ENCODE measurements at regions not wholly inside any gene's neighbourhood (a gene's known extent, or its start where the extent isn't known, plus 50 kb on each side); places are given as distances from the start of the nearest gene placed in this dataset.
A peak's percentile ranks its signal among the peaks of the same experiment; 100 is the strongest.
"Not testable (repeated sequence)": the region's sequence is repeated elsewhere in the genome, so short reads cannot be mapped to it uniquely, and the experiment has no call there.

- not testable (repeated sequence) for DNase-seq
Measured at GRCh38 chr10:11403646-11404045, 207.8 kb downstream of the USP6NL start.

GRCh38 chr10:11403116-11403515, 208.3 kb downstream of the USP6NL start:
- peak; percentile 94 to 96 for DNase-seq

- DNase-seq = no peak
Measured at GRCh38 chr10:11402392-11402791, 209.1 kb downstream of the USP6NL start.

- DNase-seq = peak; percentile 57 to 67
Measured at GRCh38 chr10:11401264-11402235, 209.9 kb downstream of the USP6NL start.

- no peak for DNase-seq
Measured at GRCh38 chr10:11397980-11398580, 213.4 kb downstream of the USP6NL start.

- no peak for DNase-seq
Measured at GRCh38 chr10:11397077-11397965, 214.1 kb downstream of the USP6NL start.

- DNase-seq = no peak
Measured at GRCh38 chr10:11396311-11396955, 215.0 kb downstream of the USP6NL start.

GRCh38 chr10:11395581-11396310, 215.7 kb downstream of the USP6NL start:
- no peak for DNase-seq

- no peak for DNase-seq
Measured at GRCh38 chr10:11395161-11395560, 216.3 kb downstream of the USP6NL start.

- no peak for DNase-seq
Measured at GRCh38 chr10:11393858-11394257, 217.6 kb downstream of the USP6NL start.

- DNase-seq = no peak
Measured at GRCh38 chr10:11392776-11393175, 218.7 kb downstream of the USP6NL start.

GRCh38 chr10:11388996-11389395, 222.5 kb downstream of the USP6NL start:
- no peak for DNase-seq

- no peak for DNase-seq
Measured at GRCh38 chr10:11387551-11388222, 223.8 kb downstream of the USP6NL start.

- no peak for DNase-seq
Measured at GRCh38 chr10:11387044-11387443, 224.4 kb downstream of the USP6NL start.
